Keratinocyte (primary cell): ENCODE measurements at regions not wholly inside any gene's neighbourhood (a gene's known extent, or its start where the extent isn't known, plus 50 kb on each side); places are given as distances from the start of the nearest gene placed in this dataset.

Source experiments
- DNase-seq: peaks from one replicate; pipeline ENCODE4 v3.0.0-alpha.2; 2011; ENCODE audit warnings: low read depth, missing footprints, low spot score
- FAIRE-seq: peaks from 2 replicates; lab custom pipeline; 2011; peaks lifted over from hg19 to GRCh38; lab: Jason Lieb, UNC
- H2AFZ ChIP-seq: 2 replicates; pipeline ENCODE4 v1.6.0; 2012; ENCODE audit warnings: low read length, control low read depth, inconsistent platforms; ENCODE audit not compliant: control insufficient read depth
- H3K27ac ChIP-seq: 2 replicates; pipeline ENCODE4 v1.5.1; 2011; ENCODE audit warnings: low read length; ENCODE audit not compliant: control insufficient read depth, insufficient read depth
- H3K27me3 ChIP-seq: 3 replicates; pipeline ENCODE4 v1.6.0; 2011; ENCODE audit warnings: low read length; ENCODE audit not compliant: control insufficient read depth, insufficient read depth; ENCODE audit errors: extremely low read depth
- H3K36me3 ChIP-seq, 2 experiments: 2 replicates in 1 of 2; 3 replicates in 1 of 2; pipeline ENCODE4 v1.5.1; 2011; ENCODE audit warnings: low read length in 2 of 2, mild to moderate bottlenecking in 1 of 2; ENCODE audit not compliant: control insufficient read depth in 2 of 2, insufficient read depth in 2 of 2; ENCODE audit errors: extremely low read depth in 1 of 2
- H3K4me1 ChIP-seq: 3 replicates; pipeline ENCODE4 v1.5.1; 2011; ENCODE audit warnings: low read length; ENCODE audit not compliant: control insufficient read depth, insufficient read depth; ENCODE audit errors: extremely low read depth
- H3K4me2 ChIP-seq: 3 replicates; pipeline ENCODE4 v1.6.0; 2011; ENCODE audit warnings: low read depth, low read length; ENCODE audit not compliant: control insufficient read depth, insufficient read depth; ENCODE audit errors: extremely low read depth
- H3K4me3 ChIP-seq, 3 experiments: fragments of 200-600 bp in 1 of 3; sonication (generic) in 1 of 3; 2 replicates in 2 of 3; 3 replicates in 1 of 3; pipeline ENCODE4 v1.5.1; 2011 to 2016; ENCODE audit warnings: low read length in 3 of 3, mild to moderate bottlenecking in 3 of 3, control low read depth in 2 of 3, inconsistent platforms in 1 of 3, low read depth in 1 of 3, mixed read lengths in 1 of 3, mixed run types in 1 of 3, moderate library complexity in 1 of 3; ENCODE audit not compliant: control insufficient read depth in 2 of 3, insufficient read depth in 2 of 3; ENCODE audit errors: extremely low read depth in 1 of 3
- H3K79me2 ChIP-seq: 2 replicates; pipeline ENCODE4 v1.6.0; 2012; ENCODE audit warnings: low read length; ENCODE audit not compliant: control insufficient read depth, insufficient read depth
- H3K9ac ChIP-seq: 3 replicates; pipeline ENCODE4 v1.6.0; 2011; ENCODE audit warnings: low read length; ENCODE audit not compliant: control insufficient read depth, insufficient read depth; ENCODE audit errors: extremely low read depth
- H3K9me1 ChIP-seq: 3 replicates; pipeline ENCODE4 v1.6.0; 2011; ENCODE audit warnings: low read length; ENCODE audit not compliant: control insufficient read depth, insufficient read depth; ENCODE audit errors: extremely low read depth
- H3K9me3 ChIP-seq: 2 replicates; pipeline ENCODE4 v1.5.1; 2012; ENCODE audit warnings: low read depth, low read length; ENCODE audit not compliant: control insufficient read depth
- H4K20me1 ChIP-seq: 3 replicates; pipeline ENCODE4 v1.6.0; 2011; ENCODE audit warnings: low read length; ENCODE audit not compliant: control insufficient read depth, insufficient read depth; ENCODE audit errors: extremely low read depth
- EZH2 ChIP-seq: IDR thresholded peaks from one replicate; pipeline ENCODE4 v1.6.1; 2012; ENCODE audit warnings: inconsistent platforms, mild to moderate bottlenecking, low read length, moderate library complexity
- dilution Hi-C: fragments of 300-500 bp; cut with MboI; formaldehyde crosslinking; loops from one replicate; pipeline ENCODE4 v1.7.0; 2020; ENCODE audit warnings: low sequenced_read_pairs; ENCODE audit not compliant: extremely low pct_ligation_motif_present
- TF ChIP-seq, protein P1 (sequence below), 3 experiments: IDR thresholded peaks in 1 of 3; conservative IDR thresholded peaks in 1 of 3; optimal IDR thresholded peaks in 1 of 3; 2 replicates in 2 of 3; 3 replicates in 1 of 3; pipeline versions ENCODE3 to v1.5.1; 2011; ENCODE audit warnings: low read length in 3 of 3, mild to moderate bottlenecking in 3 of 3, moderate library complexity in 2 of 3, control low read depth in 1 of 3, inconsistent platforms in 1 of 3; ENCODE audit not compliant: insufficient read depth in 2 of 3; ENCODE audit errors: extremely low read depth in 1 of 3

DNA sequence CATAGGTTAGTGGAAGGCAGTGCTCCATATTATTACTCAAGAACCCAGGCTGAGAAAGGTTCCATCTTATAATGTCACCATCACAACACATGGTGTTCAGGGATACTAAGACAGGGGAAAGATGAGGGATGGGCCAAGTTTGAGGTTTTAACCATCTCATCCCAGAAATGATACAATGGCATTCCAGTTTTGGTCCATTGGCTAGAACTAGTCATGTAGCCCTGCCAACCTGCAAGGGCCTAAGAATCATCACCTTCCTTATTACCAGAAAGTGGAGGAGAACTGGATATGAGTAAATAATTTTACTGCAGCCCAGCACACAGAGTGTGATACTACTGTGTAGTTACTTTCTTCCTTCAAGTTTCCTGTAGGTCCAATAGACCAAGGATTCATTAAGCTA lies 144.5 kb upstream of the ABCA1 start:
- no peaks in the 10 kb centered on the region for H4K20me1 ChIP-seq
- no peaks in the 10 kb centered on the region for H3K36me3 ChIP-seq
- no peaks in the 10 kb centered on the region for H3K9me1 ChIP-seq
- H3K4me2 ChIP-seq: no peak overlapping the region
- no peak overlapping the region for H3K4me3 ChIP-seq
- H3K27me3 ChIP-seq: no peaks in the 10 kb centered on the region
- TF ChIP-seq, protein P1, sequence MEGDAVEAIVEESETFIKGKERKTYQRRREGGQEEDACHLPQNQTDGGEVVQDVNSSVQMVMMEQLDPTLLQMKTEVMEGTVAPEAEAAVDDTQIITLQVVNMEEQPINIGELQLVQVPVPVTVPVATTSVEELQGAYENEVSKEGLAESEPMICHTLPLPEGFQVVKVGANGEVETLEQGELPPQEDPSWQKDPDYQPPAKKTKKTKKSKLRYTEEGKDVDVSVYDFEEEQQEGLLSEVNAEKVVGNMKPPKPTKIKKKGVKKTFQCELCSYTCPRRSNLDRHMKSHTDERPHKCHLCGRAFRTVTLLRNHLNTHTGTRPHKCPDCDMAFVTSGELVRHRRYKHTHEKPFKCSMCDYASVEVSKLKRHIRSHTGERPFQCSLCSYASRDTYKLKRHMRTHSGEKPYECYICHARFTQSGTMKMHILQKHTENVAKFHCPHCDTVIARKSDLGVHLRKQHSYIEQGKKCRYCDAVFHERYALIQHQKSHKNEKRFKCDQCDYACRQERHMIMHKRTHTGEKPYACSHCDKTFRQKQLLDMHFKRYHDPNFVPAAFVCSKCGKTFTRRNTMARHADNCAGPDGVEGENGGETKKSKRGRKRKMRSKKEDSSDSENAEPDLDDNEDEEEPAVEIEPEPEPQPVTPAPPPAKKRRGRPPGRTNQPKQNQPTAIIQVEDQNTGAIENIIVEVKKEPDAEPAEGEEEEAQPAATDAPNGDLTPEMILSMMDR (optimal IDR thresholded peaks at IDR 0.05 in 1 of 3, IDR thresholded peaks at IDR 0.05 in 1 of 3, conservative IDR thresholded peaks at IDR 0.05 in 1 of 3; ENCODE audit: extremely low read depth in 1 of 3, insufficient read depth in 2 of 3, low read length in 3 of 3): no peak
- TF ChIP-seq EZH2: no peak
- DNase-seq (no peak), FAIRE-seq (no peak)
- no peak overlapping the region for H3K27ac ChIP-seq
- H3K79me2 ChIP-seq: no peaks in the 10 kb centered on the region
- H2AFZ ChIP-seq: no peak overlapping the region
- no peak overlapping the region for H3K9ac ChIP-seq
- H3K4me1 ChIP-seq: peaks cover 27% of the 10 kb centered on the region
- dilution Hi-C loops: no loop called here
- peaks cover 3% of the 10 kb centered on the region for H3K9me3 ChIP-seq

DNA sequence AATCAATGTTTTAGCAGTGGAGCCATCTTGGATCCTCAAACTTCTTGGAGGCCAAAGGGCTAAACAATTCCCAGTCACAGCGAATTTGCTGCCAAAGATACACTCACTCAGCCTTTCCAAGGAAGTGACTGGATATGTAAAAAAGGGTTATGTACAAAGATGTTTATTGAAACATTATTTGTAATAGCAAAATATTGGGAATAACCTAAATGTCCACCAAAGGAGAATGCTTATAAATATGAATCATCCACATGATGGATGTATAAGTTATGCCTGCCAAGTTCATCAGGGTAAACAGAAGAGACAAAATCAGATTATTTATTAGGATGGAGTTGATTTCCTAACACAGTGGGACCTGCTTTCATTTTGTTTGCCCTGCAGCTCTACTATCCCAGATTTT lies 145.2 kb upstream of the ABCA1 start:
- Histone ChIP-seq H3K79me2 (no peaks in the 10 kb centered on the region), H3K27ac (no peak overlapping the region), H3K4me2 (no peak overlapping the region), H3K27me3 (no peaks in the 10 kb centered on the region), H2AFZ (no peak overlapping the region), H3K4me3 (no peak overlapping the region), H3K9me1 (no peaks in the 10 kb centered on the region), H3K9me3 (peaks cover 2% of the 10 kb centered on the region), H3K9ac (no peak overlapping the region), H3K4me1 (peaks cover 27% of the 10 kb centered on the region), H4K20me1 (no peaks in the 10 kb centered on the region), H3K36me3 (no peaks in the 10 kb centered on the region)
- dilution Hi-C loops: no loop called here
- DNase-seq (no peak), FAIRE-seq (no peak)
- TF ChIP-seq, protein P1 (optimal IDR thresholded peaks at IDR 0.05 in 1 of 3, IDR thresholded peaks at IDR 0.05 in 1 of 3, conservative IDR thresholded peaks at IDR 0.05 in 1 of 3; ENCODE audit: extremely low read depth in 1 of 3, insufficient read depth in 2 of 3, low read length in 3 of 3): no peak
- no peak for TF ChIP-seq EZH2
